ENCODE measurements at regions not wholly inside any gene's neighbourhood (a gene's known extent, or its start where the extent isn't known, plus 50 kb on each side); places are given as distances from the start of the nearest gene placed in this dataset.

DNA sequence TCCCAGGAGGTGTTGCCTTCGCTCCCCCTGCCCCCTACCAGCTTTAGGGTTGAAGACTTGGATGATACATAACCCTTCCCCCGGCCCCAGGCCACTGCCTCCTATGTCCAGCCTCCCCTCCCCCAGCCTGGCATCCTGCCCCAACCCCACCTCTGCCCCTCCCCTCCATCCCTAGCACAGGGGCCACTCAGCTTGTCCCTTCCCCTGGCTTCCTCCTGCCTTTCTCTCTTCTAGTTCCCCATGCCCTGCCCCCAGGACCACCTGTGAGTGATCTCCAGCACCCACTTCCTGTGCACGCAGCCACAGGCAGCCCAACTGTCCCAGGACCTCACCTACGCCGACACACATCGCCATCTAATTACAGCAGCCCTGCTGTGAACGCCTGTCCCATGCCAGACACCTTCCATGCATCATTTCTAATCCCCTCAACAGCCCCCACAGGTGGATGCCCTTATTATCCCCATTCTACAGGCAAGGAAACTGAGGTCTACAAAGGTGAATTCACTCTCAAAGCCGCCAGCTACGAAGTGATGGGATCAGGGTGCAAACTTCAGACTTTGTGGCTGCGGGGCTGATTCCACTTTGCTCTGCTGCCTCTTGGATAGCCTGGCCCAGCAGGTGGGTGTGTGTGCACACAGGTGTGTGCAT lies 82.4 kb upstream of the CHST15 start:
- Histone ChIP-seq H3K79me2 (ENCODE audit: control insufficient read depth, insufficient read depth, low read length) (no peaks in the 10 kb centered on the region), H3K4me1 (ENCODE audit: control insufficient read depth, extremely low read depth, insufficient read depth, low read length) (no peaks in the 10 kb centered on the region), H4K20me1 (ENCODE audit: control insufficient read depth, extremely low read depth, insufficient read depth, low read length) (no peaks in the 10 kb centered on the region), H3K27me3 (ENCODE audit: control insufficient read depth, insufficient read depth, low read length) (no peaks in the 10 kb centered on the region), H3K27ac (ENCODE audit: insufficient read depth, low read length) (no peak overlapping the region), H3K36me3 (ENCODE audit: control insufficient read depth, insufficient read depth, low read length) (no peaks in the 10 kb centered on the region), H2AFZ (ENCODE audit: low read length) (no peak overlapping the region), H3K4me3 (replicated peaks in 1 of 4; ENCODE audit: control extremely low read depth in 1 of 4, insufficient read depth in 1 of 4, low read depth in 3 of 4, low read length in 4 of 4) (no peak overlapping the region), H3K9ac (ENCODE audit: insufficient read depth, low read length) (no peak overlapping the region), H3K4me2 (ENCODE audit: extremely low read depth, insufficient read depth, low read length) (no peak overlapping the region), H3K9me3 (ENCODE audit: control insufficient read depth, insufficient read depth, low read depth, low read length) (no peaks in the 10 kb centered on the region)
- TF ChIP-seq, protein P1, sequence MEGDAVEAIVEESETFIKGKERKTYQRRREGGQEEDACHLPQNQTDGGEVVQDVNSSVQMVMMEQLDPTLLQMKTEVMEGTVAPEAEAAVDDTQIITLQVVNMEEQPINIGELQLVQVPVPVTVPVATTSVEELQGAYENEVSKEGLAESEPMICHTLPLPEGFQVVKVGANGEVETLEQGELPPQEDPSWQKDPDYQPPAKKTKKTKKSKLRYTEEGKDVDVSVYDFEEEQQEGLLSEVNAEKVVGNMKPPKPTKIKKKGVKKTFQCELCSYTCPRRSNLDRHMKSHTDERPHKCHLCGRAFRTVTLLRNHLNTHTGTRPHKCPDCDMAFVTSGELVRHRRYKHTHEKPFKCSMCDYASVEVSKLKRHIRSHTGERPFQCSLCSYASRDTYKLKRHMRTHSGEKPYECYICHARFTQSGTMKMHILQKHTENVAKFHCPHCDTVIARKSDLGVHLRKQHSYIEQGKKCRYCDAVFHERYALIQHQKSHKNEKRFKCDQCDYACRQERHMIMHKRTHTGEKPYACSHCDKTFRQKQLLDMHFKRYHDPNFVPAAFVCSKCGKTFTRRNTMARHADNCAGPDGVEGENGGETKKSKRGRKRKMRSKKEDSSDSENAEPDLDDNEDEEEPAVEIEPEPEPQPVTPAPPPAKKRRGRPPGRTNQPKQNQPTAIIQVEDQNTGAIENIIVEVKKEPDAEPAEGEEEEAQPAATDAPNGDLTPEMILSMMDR (conservative IDR thresholded peaks at IDR 0.05 in 1 of 2, IDR thresholded peaks at IDR 0.05 in 1 of 2; ENCODE audit: low read depth in 1 of 2, low read length in 2 of 2), result no peak
- no peak for TF ChIP-seq EZH2 (IDR thresholded peaks at IDR 0.05; ENCODE audit: low read length, missing control alignments)
- no peak for DNase-seq (ENCODE audit: low read depth in 2 of 2)

GRCh38 chr10:124174673-124175645 lies 81.6 kb upstream of the CHST15 start:
- Histone ChIP-seq H3K4me1 (ENCODE audit: control insufficient read depth, extremely low read depth, insufficient read depth, low read length) (no peaks in the 10 kb centered on the region), H3K36me3 (ENCODE audit: control insufficient read depth, insufficient read depth, low read length) (no peaks in the 10 kb centered on the region), H3K79me2 (ENCODE audit: control insufficient read depth, insufficient read depth, low read length) (no peaks in the 10 kb centered on the region), H3K27me3 (ENCODE audit: control insufficient read depth, insufficient read depth, low read length) (no peaks in the 10 kb centered on the region), H3K4me2 (ENCODE audit: extremely low read depth, insufficient read depth, low read length) (no peak overlapping the region), H3K9me3 (ENCODE audit: control insufficient read depth, insufficient read depth, low read depth, low read length) (no peaks in the 10 kb centered on the region), H3K27ac (ENCODE audit: insufficient read depth, low read length) (no peak overlapping the region), H3K4me3 (replicated peaks in 1 of 4; ENCODE audit: control extremely low read depth in 1 of 4, insufficient read depth in 1 of 4, low read depth in 3 of 4, low read length in 4 of 4) (no peak overlapping the region), H4K20me1 (ENCODE audit: control insufficient read depth, extremely low read depth, insufficient read depth, low read length) (no peaks in the 10 kb centered on the region), H3K9ac (ENCODE audit: insufficient read depth, low read length) (no peak overlapping the region), H2AFZ (ENCODE audit: low read length) (no peak overlapping the region)
- DNase-seq (ENCODE audit: low read depth in 2 of 2), result peak; percentile 24 to 33
- TF ChIP-seq, protein P1 (conservative IDR thresholded peaks at IDR 0.05 in 1 of 2, IDR thresholded peaks at IDR 0.05 in 1 of 2; ENCODE audit: low read depth in 1 of 2, low read length in 2 of 2), result no peak
- no peak for TF ChIP-seq EZH2 (IDR thresholded peaks at IDR 0.05; ENCODE audit: low read length, missing control alignments)

DNA sequence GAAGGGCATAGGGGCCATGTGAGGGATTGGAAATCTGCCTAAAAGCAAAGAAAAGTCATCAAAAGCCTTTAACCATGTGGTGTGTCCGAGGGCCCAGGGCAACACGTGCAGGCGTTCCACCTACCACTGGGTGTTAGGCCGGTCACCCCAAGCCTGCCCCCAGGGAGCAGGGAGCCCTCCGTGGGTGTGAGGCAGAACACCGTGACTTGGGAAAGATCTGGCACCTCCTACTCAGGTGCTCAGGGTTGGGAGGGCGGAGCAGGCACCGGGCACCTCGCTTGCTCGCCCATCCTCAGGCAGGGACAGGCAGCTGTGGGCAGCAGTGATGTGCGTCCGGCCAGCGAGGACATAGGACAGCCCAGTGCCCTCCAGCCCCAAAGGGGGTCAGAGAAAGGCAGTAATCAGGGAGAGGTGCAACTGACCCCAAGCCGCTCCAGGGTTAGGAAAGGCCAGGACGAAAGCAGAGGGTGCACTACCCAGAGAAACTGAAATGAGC lies 80.7 kb upstream of the CHST15 start:
- no peaks in the 10 kb centered on the region for H3K36me3 ChIP-seq (ENCODE audit: control insufficient read depth, insufficient read depth, low read length)
- H3K4me1 ChIP-seq (ENCODE audit: control insufficient read depth, extremely low read depth, insufficient read depth, low read length), result no peaks in the 10 kb centered on the region
- H3K27ac ChIP-seq (ENCODE audit: insufficient read depth, low read length), result no peak overlapping the region
- H3K4me2 ChIP-seq (ENCODE audit: extremely low read depth, insufficient read depth, low read length), result no peak overlapping the region
- H3K4me3 ChIP-seq (replicated peaks in 1 of 4; ENCODE audit: control extremely low read depth in 1 of 4, insufficient read depth in 1 of 4, low read depth in 3 of 4, low read length in 4 of 4), result no peak overlapping the region
- no peaks in the 10 kb centered on the region for H3K9me3 ChIP-seq (ENCODE audit: control insufficient read depth, insufficient read depth, low read depth, low read length)
- no peak overlapping the region for H3K9ac ChIP-seq (ENCODE audit: insufficient read depth, low read length)
- no peaks in the 10 kb centered on the region for H3K79me2 ChIP-seq (ENCODE audit: control insufficient read depth, insufficient read depth, low read length)
- H3K27me3 ChIP-seq (ENCODE audit: control insufficient read depth, insufficient read depth, low read length), result no peaks in the 10 kb centered on the region
- H2AFZ ChIP-seq (ENCODE audit: low read length), result no peak overlapping the region
- TF ChIP-seq, protein P1 (conservative IDR thresholded peaks at IDR 0.05 in 1 of 2, IDR thresholded peaks at IDR 0.05 in 1 of 2; ENCODE audit: low read depth in 1 of 2, low read length in 2 of 2), result no peak
- no peak for TF ChIP-seq EZH2 (IDR thresholded peaks at IDR 0.05; ENCODE audit: low read length, missing control alignments)
- no peak for DNase-seq (ENCODE audit: low read depth in 2 of 2)
- H4K20me1 ChIP-seq (ENCODE audit: control insufficient read depth, extremely low read depth, insufficient read depth, low read length), result no peaks in the 10 kb centered on the region

All from fibroblast of lung (primary cell).